ENCODE measurements at regions not wholly inside any gene's neighbourhood (a gene's known extent, or its start where the extent isn't known, plus 50 kb on each side); places are given as distances from the start of the nearest gene placed in this dataset.
"Not testable (repeated sequence)": the region's sequence is repeated elsewhere in the genome, so short reads cannot be mapped to it uniquely, and the experiment has no call there.

- no peak for DNase-seq
Observed at GRCh38 chr3:159280386-159281191, 478.7 kb downstream of the MFSD1 start.

DNA sequence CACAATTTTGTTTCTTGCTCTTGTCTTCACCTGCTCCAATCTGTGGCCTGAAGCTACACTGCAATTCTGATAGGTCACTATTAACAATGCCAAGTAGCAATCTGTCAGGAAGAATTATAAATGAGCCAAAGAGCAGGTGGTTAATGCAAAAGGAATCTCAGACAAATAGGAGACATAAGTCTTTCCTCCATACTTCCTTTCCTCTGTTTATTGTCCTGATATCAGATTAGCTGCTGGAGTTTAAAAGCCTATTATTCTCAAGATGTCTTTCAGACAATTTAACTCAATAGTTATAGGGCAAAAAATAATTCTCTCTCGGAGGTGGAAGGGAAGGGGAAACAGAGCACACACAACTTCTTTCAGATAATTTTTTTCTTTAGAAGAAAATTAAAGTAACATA lies 491.6 kb downstream of the MFSD1 start:
- DNase-seq = no peak

GRCh38 chr3:159301961-159302360 lies 500.1 kb downstream of the MFSD1 start:
- no peak for DNase-seq

GRCh38 chr3:159305017-159305416 lies 503.2 kb downstream of the MFSD1 start:
- DNase-seq = no peak

DNA sequence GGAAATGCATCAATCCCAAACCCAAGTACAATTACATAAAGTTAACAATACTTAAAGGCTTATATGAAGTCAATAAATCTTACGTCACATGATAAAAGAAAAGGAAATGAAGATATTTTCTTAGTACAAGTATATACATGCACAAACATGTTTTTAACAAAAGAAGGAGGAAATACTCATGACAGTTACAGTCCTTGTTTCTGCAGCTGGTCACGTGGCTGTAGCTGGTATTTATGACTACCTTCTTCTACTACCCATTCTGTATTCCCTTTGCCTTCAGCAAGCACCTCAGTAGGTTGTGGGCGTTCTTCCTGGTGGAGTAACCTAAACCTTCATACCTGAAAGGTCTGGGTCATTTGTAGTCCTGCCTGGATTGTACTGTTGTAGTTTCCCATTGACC lies 514.9 kb downstream of the MFSD1 start:
- DNase-seq = not testable (repeated sequence)

DNA sequence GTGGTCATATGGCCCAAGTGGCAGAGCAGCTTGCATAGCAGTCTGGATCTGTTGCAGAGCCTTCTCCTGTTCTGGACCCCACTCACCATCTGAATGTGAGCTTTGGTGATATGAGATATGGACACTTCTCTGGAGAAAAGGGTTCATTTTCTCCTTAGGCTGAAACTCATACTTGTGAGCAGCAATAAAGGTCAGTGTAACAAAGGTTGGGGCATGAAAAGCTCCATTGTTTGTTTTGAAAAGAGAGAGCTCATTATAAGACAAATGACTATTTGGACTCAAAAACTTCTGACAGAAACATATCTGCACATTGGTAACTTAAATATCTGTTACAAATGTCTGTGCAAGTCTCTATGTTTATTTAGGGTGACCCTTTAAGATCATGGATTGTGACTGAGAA lies 517.3 kb downstream of the MFSD1 start:
- no peak for DNase-seq

GRCh38 chr3:159322322-159322939 lies 520.6 kb downstream of the MFSD1 start:
- peak; percentile 41 for DNase-seq

DNA sequence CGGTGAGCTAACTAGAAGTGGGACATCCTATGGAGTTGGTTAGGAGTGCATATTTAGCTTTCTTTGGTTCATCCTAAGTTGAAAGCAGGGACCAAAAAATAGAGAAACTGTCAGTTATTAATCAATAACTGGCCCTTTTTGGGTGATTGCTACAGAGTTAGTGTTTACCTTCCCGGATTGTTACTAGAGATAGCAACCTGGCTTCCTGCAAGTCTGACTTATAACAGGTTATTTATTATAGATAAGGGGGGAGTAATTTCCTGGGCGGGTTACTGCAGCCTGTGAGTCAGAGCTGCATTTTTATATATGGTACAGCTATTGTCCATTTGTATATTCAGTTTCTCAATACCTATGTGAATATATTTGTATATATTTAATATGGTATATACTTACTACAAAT lies 522.0 kb downstream of the MFSD1 start:
- no peak for DNase-seq

GRCh38 chr3:159326998-159327397 lies 525.1 kb downstream of the MFSD1 start:
- no peak for DNase-seq

GRCh38 chr3:159332535-159333099 lies 530.8 kb downstream of the MFSD1 start:
- DNase-seq = no peak

DNA sequence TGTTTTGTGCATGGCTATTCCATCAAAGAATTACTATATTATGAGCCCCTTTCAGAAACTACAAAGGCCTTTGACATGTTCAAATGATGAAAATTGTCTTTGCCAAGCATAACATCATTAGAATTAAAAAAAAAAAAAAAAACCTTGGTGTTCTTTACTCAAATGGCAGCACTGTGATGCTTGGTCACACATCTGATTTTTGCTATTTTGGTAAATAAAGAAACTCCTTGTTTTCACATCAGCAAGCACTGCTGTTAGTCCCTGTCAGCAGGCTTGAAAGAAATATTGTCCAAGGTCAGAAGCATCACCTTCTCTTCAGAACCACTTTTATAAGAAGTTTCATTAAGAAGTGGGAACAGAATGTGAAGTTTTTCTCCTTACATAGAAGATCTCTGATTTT lies 537.3 kb downstream of the MFSD1 start:
- DNase-seq = no peak

DNA sequence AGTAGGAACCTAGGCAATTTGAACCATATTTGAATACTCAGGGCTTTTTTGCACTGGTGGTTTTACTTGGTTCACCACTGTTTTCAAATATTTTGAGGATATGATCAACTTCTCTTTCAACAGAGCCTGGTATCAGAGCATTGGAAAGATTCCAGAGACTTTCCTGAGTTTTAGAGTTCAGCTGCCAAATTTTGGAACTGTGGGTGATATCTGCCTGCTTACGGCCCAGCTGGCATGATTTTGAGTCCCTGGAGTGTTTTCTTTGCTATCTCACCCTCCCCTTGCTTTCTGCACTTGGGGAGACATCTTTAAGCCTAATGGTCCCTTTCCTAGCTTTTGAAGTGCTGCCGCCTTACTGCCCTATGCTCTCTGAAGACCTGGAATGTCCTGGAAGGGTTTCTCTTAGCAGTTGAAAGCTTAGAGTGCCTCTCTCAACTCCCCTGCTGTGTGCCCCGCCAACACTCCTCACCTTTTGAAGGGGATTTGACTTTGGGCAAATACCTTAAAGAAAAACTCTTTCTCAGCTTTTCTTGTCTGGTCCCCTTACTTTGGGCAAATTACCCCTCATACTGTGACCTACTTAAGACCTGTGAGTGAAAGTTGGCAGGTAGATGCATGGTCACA lies 539.1 kb downstream of the MFSD1 start:
- DNase-seq = no peak

GRCh38 chr3:159346271-159346903 lies 544.5 kb downstream of the MFSD1 start:
- DNase-seq = no peak

DNA sequence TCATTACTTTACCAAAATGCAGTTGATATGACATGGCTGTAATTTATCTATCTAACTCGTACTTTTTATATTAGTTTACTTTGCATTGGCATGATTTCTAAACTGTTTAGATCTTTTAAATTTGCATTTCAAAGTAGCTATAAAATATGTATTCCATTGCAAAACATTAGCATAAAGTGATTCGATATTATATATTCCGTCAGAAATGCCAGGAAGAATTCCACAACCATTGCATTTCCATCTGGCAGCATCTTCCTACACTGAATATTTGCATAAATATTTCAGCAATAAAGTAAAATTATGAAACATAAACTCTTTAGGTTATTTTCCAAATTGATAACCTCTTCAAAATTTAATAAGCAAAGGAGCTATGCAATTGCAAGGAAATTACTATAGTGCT lies 546.6 kb downstream of the MFSD1 start:
- DNase-seq = no peak

DNA sequence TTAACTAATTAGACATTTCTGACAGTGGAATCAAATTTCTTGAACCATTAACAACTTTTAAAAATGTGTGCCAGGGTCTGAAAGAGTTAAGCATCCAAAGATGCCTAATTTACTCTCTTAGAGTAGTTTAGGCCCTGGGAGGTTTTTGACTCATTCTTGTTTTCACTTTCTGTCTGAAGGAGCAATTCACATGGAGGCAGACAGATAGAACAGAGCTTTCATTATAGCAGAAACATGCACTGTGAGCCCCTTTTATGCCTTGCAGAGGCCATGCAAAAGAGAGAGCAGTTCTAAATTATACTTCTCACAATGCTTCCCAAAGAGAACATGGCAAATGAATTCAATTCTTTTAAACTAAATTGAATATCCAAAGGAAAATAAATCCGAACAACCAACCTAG lies 554.8 kb downstream of the MFSD1 start:
- DNase-seq = no peak

- DNase-seq = no peak
Observed at GRCh38 chr3:159364511-159364910, 562.7 kb downstream of the MFSD1 start.

GRCh38 chr3:159366476-159366875 lies 564.6 kb downstream of the MFSD1 start:
- no peak for DNase-seq

- no peak for DNase-seq
Observed at GRCh38 chr3:159371961-159372360, 570.1 kb downstream of the MFSD1 start.

DNA sequence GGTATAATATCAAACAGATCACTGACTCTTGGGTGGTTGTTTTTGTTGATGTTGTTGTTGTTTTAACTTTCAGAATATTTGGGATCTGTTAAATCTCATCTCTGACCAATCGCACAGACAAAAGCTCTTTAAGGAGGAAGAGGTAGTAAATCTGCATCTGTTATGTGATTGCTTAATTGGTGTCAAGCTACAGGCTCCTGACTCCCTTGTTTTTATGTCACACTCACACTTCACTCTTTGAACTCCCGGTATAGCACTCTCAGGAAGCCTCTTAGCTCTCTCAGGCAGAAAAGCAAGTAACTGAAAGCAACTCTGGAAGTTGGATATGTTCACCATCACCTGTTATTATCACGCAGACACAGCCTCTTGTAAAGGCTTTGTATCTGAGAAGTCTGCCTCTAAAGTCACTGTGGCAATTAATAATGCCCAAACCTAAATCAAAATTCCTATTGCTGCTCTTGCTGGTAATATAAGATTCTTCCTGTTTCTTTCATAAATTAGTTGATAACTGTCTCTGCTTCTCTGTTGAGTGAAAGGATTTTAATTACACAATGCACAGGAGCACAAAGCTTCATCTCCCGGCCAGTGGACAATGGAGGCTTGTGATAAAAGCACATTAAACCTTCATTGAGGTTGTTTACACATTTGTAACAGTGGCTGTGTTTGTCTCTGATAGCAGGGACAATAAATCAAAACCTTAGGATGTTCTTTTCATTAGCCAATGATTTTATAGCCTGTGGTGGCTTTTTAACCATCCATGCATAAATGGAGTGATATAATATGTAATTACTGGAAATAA lies 576.7 kb downstream of the MFSD1 start:
- DNase-seq = no peak

DNA sequence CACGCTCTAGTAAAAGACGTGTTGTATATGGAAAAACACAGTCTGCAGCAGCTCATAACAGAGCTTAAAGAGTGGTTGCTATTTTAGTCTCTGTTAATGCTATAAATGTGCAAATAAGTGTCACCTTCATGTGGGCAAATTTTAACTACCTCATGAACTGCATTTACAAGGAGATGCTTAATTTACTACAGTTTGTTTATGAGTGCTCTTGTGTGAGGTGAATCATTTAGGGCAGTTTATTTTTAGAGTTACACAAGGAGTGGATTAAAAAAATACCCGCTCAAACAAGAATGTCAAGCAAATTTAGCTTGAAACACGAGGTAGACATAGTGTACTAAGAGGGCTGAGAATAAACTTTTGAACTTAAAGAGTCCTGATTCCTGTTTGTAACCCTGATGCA lies 579.0 kb downstream of the MFSD1 start:
- DNase-seq = no peak

DNA sequence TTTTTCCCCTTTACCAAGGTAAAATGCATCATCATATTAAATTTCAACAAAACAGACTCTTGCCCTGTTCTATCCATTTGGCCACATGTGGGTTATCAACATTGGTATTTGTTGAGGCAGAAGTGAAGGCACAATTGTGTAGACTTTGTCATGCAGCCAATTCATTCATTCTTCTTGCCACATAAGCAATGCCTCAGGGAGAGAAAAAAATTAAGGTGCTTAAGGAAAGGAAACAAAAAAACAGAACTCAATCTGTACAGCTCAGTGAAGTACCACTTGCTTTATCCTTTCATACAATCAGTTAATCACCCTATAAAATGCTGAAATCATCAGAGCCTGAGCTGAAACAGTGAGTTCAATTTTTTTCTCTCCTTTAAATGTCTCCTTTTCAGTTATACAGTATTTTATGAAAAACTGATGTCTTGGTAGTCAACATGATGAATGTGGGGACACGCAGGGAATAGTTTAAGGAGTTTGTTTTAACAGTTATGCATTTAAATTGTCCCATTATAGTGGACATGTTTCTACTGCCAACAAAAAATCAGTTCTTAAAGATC lies 588.9 kb downstream of the MFSD1 start:
- no peak for DNase-seq

- DNase-seq = not testable (repeated sequence)
Observed at GRCh38 chr3:159397683-159398082, 591.0 kb upstream of the IL12A start.

Data from hematopoietic multipotent progenitor cell treated with erythropoietin and hydrocortisone succinate and interleukin-3 and kit ligand, for 6 days (in vitro differentiated cells).